Activated CD8-positive, alpha-beta T cell treated with anti-CD3 and anti-CD28 coated beads for 36 hours (primary cell): ENCODE measurements at regions not wholly inside any gene's neighbourhood (a gene's known extent, or its start where the extent isn't known, plus 50 kb on each side); places are given as distances from the start of the nearest gene placed in this dataset.

Experiments used
- ATAC-seq: fragments of 200-7000 bp; cut with Tn5 transposase; one replicate; pipeline ENCODE4 v1.10.0; 2021; ENCODE audit warnings: mild to moderate bottlenecking, moderate library complexity
- CTCF ChIA-PET: fragments of 350-600 bp; sonication (Branson Sonifier 250); formaldehyde crosslinking; loops from one replicate; lab custom pipeline; 2021; ENCODE audit warnings: antibody characterized with exemption; lab: Charles Lee
- POLR2A ChIA-PET: fragments of 350-600 bp; sonication (Branson Sonifier 250); formaldehyde crosslinking; loops from one replicate; lab custom pipeline; 2021; ENCODE audit warnings: antibody characterized with exemption; lab: Charles Lee
- DNase-seq: peaks from one replicate; pipeline ENCODE4 v3.0.0-alpha.2; 2020
- H3K27ac Mint-ChIP-seq: one replicate; pipeline ENCODE4 v1.8.0; 2021; ENCODE audit warnings: mild to moderate bottlenecking, mixed read lengths
- H3K27me3 Mint-ChIP-seq: one replicate; pipeline ENCODE4 v1.8.0; 2021; ENCODE audit warnings: mixed read lengths
- H3K36me3 Mint-ChIP-seq: one replicate; pipeline ENCODE4 v1.8.0; 2021; ENCODE audit warnings: low read depth, mixed read lengths
- H3K4me1 Mint-ChIP-seq: one replicate; pipeline ENCODE4 v1.8.0; 2021; ENCODE audit warnings: low read depth, mixed read lengths
- H3K4me3 Mint-ChIP-seq: one replicate; pipeline ENCODE4 v1.8.0; 2021; ENCODE audit warnings: mild to moderate bottlenecking, moderate library complexity, mixed read lengths
- H3K9me3 Mint-ChIP-seq: one replicate; pipeline ENCODE4 v1.8.0; 2021; ENCODE audit warnings: mixed read lengths
- CTCF ChIP-seq: fragments of 200-600 bp; IDR thresholded peaks from one replicate; pipeline ENCODE4 v1.8.0; 2022; ENCODE audit warnings: antibody characterized with exemption, mild to moderate bottlenecking
- intact Hi-C: fragments of 100-400 bp; cut with micrococcal nuclease; formaldehyde crosslinking; loops from one replicate; pipeline ENCODE4 v1.10.0; 2022

- POLR2A ChIA-PET, result no interaction called here
- Mint-ChIP-seq H3K4me3 (no peak overlapping the region), H3K4me1 (no peaks in the 10 kb centered on the region), H3K36me3 (no peaks in the 10 kb centered on the region), H3K9me3 (peaks cover 3% of the 10 kb centered on the region), H3K27me3 (no peaks in the 10 kb centered on the region), H3K27ac (no peak overlapping the region)
- TF ChIP-seq CTCF, result no peak
- intact Hi-C loops, result no loop called here
- DNase-seq, result no peak
- no peak for ATAC-seq
- CTCF ChIA-PET, result no interaction called here
These were observed 267.1 kb upstream of the JAG1 start for GRCh38 chr20:10940941-10941340.

- ChIA-PET CTCF (no interaction called here), POLR2A (no interaction called here)
- Mint-ChIP-seq H3K27me3 (no peaks in the 10 kb centered on the region), H3K4me1 (no peaks in the 10 kb centered on the region), H3K36me3 (no peaks in the 10 kb centered on the region), H3K9me3 (peaks cover 3% of the 10 kb centered on the region), H3K4me3 (no peak overlapping the region), H3K27ac (no peak overlapping the region)
- ATAC-seq (no peak), DNase-seq (no peak)
- no peak for TF ChIP-seq CTCF
- intact Hi-C loops, result no loop called here
These were observed 270.0 kb upstream of the JAG1 start for GRCh38 chr20:10943686-10944265.

GRCh38 chr20:10946124-10946880 lies 272.5 kb upstream of the JAG1 start:
- no peak for ATAC-seq

GRCh38 chr20:10947726-10948125 lies 273.9 kb upstream of the JAG1 start:
- no peaks in the 10 kb centered on the region for H3K27me3 Mint-ChIP-seq
- intact Hi-C loops, result no loop called here
- CTCF ChIA-PET, result no interaction called here
- POLR2A ChIA-PET, result no interaction called here
- no peak for TF ChIP-seq CTCF
- H3K9me3 Mint-ChIP-seq, result no peaks in the 10 kb centered on the region
- DNase-seq (no peak), ATAC-seq (no peak)
- no peak overlapping the region for H3K4me3 Mint-ChIP-seq
- H3K4me1 Mint-ChIP-seq, result no peaks in the 10 kb centered on the region
- H3K36me3 Mint-ChIP-seq, result no peaks in the 10 kb centered on the region
- no peak overlapping the region for H3K27ac Mint-ChIP-seq

More at GRCh38 chr20:10946124-10946880, 272.5 kb upstream of the JAG1 start:
- Mint-ChIP-seq H3K27ac (no peak overlapping the region), H3K9me3 (peaks cover 2% of the 10 kb centered on the region), H3K27me3 (no peaks in the 10 kb centered on the region), H3K4me3 (no peak overlapping the region), H3K36me3 (no peaks in the 10 kb centered on the region), H3K4me1 (no peaks in the 10 kb centered on the region)
- no peak for TF ChIP-seq CTCF
- ChIA-PET CTCF (no interaction called here), POLR2A (no interaction called here)
- DNase-seq, result no peak
- intact Hi-C loops, result no loop called here

- Mint-ChIP-seq H3K36me3 (no peaks in the 10 kb centered on the region), H3K4me3 (no peak overlapping the region), H3K9me3 (no peaks in the 10 kb centered on the region), H3K27ac (no peak overlapping the region), H3K4me1 (no peaks in the 10 kb centered on the region), H3K27me3 (no peaks in the 10 kb centered on the region)
- ChIA-PET POLR2A (no interaction called here), CTCF (no interaction called here)
- DNase-seq (no peak), ATAC-seq (no peak)
- intact Hi-C loops, result no loop called here
- TF ChIP-seq CTCF, result no peak
These were observed 276.4 kb upstream of the JAG1 start for GRCh38 chr20:10949930-10950783.
